Neural cell (in vitro differentiated cells): ENCODE measurements at regions not wholly inside any gene's neighbourhood (a gene's known extent, or its start where the extent isn't known, plus 50 kb on each side); places are given as distances from the start of the nearest gene placed in this dataset.

Source experiments
- H2AFZ ChIP-seq: fragments of 200-600, 300-800 bp; sonication (generic), shearing (Covaris generic); 2 replicates; pipeline ENCODE4 v1.6.0; 2014; ENCODE audit warnings: low read depth, mild to moderate bottlenecking, antibody characterized with exemption, low read length, moderate library complexity
- H3F3A ChIP-seq: fragments of 200-600 bp; shearing (Covaris generic); 2 replicates; pipeline ENCODE4 v1.6.1; 2016; ENCODE audit warnings: mild to moderate bottlenecking, moderate library complexity, mixed read lengths, antibody characterized with exemption, low read length; ENCODE audit not compliant: insufficient read depth, poor library complexity, severe bottlenecking
- H3K27ac ChIP-seq: fragments of 200-600, 300-800 bp; sonication (generic), shearing (Covaris generic); 2 replicates; pipeline ENCODE4 v1.5.1; 2014; ENCODE audit warnings: mild to moderate bottlenecking, low read length, moderate library complexity
- H3K27me3 ChIP-seq: fragments of 300-800, 200-600 bp; sonication (generic), shearing (Covaris generic); 2 replicates; pipeline ENCODE4 v1.6.0; 2014; ENCODE audit warnings: mild to moderate bottlenecking, low read depth, low read length, moderate library complexity; ENCODE audit not compliant: insufficient read depth
- H3K36me3 ChIP-seq: fragments of 300-800, 200-600 bp; sonication (generic), shearing (Covaris generic); 2 replicates; pipeline ENCODE4 v1.5.1; 2014; ENCODE audit warnings: mild to moderate bottlenecking, antibody characterized with exemption, low read length, moderate library complexity; ENCODE audit not compliant: insufficient read depth
- H3K4me2 ChIP-seq: fragments of 300-800, 200-600 bp; sonication (generic), shearing (Covaris generic); 2 replicates; pipeline ENCODE4 v1.6.0; 2014; ENCODE audit warnings: mild to moderate bottlenecking, low read length
- H3K4me3 ChIP-seq: fragments of 300-800, 200-600 bp; sonication (generic), shearing (Covaris generic); 2 replicates; pipeline ENCODE4 v1.5.1; 2014; ENCODE audit warnings: mild to moderate bottlenecking, low read length, moderate library complexity
- H3K79me2 ChIP-seq: fragments of 200-600 bp; shearing (Covaris generic); replicated peaks from 2 replicates; pipeline ENCODE4 v1.6.0; 2014; ENCODE audit warnings: mild to moderate bottlenecking, low read length, moderate library complexity; ENCODE audit not compliant: insufficient read depth
- H3K9ac ChIP-seq: fragments of 300-800, 200-600 bp; sonication (generic), shearing (Covaris generic); 2 replicates; pipeline ENCODE4 v1.6.1; 2016; ENCODE audit warnings: mild to moderate bottlenecking, low read length, mixed read lengths
- H3K9me2 ChIP-seq: fragments of 200-600 bp; shearing (Covaris generic); 2 replicates; pipeline ENCODE4 v1.6.1; 2016; ENCODE audit warnings: mild to moderate bottlenecking, low read length, mixed read lengths; ENCODE audit not compliant: insufficient read depth
- H3K9me3 ChIP-seq: fragments of 200-600, 300-800 bp; sonication (generic), shearing (Covaris generic); 2 replicates; pipeline ENCODE4 v1.6.1; 2016; ENCODE audit warnings: mild to moderate bottlenecking, mixed run types, low read length, moderate library complexity, mixed read lengths
- H4K20me1 ChIP-seq: fragments of 200-600 bp; shearing (Covaris generic); 2 replicates; pipeline ENCODE4 v1.6.1; 2016; ENCODE audit warnings: mild to moderate bottlenecking, mixed run types; ENCODE audit not compliant: insufficient read depth
- EP300 ChIP-seq: fragments of 450-650 bp; conservative IDR thresholded peaks from 2 replicates; pipeline ENCODE4 v1.6.1; 2014; ENCODE audit warnings: antibody characterized with exemption, mild to moderate bottlenecking, moderate library complexity; ENCODE audit not compliant: poor library complexity, severe bottlenecking
- EZH2 ChIP-seq: fragments of 200-600, 300-800 bp; shearing (Covaris generic), sonication (generic); IDR thresholded peaks from 2 replicates; pipeline ENCODE4 v1.6.1; 2014; ENCODE audit warnings: antibody characterized with exemption, low read length, borderline replicate concordance, mild to moderate bottlenecking; ENCODE audit not compliant: insufficient read depth, poor library complexity, severe bottlenecking
- MXI1 ChIP-seq: fragments of 450-650 bp; conservative IDR thresholded peaks from 2 replicates; pipeline ENCODE4 v1.6.1; 2014; ENCODE audit warnings: antibody characterized with exemption, mild to moderate bottlenecking; ENCODE audit not compliant: poor library complexity, severe bottlenecking
- POLR2AphosphoS5 ChIP-seq: IDR thresholded peaks from 2 replicates; pipeline ENCODE4 v1.6.1; 2012
- RAD21 ChIP-seq: fragments of 450-650 bp; conservative IDR thresholded peaks from 2 replicates; pipeline ENCODE4 v1.6.1; 2014; ENCODE audit warnings: antibody characterized with exemption, mild to moderate bottlenecking, moderate library complexity
- REST ChIP-seq: IDR thresholded peaks from 2 replicates; pipeline ENCODE4 v1.6.1; 2012; ENCODE audit warnings: borderline replicate concordance
- SMC3 ChIP-seq: fragments of 450-650 bp; conservative IDR thresholded peaks from 2 replicates; pipeline ENCODE4 v1.6.1; 2014; ENCODE audit warnings: antibody characterized with exemption, mild to moderate bottlenecking, moderate library complexity; ENCODE audit not compliant: poor library complexity
- TAF1 ChIP-seq: IDR thresholded peaks from 2 replicates; pipeline ENCODE4 v1.6.1; 2012; ENCODE audit warnings: low read depth
- TF ChIP-seq, protein P1 (sequence below): fragments of 450-650 bp; IDR thresholded peaks from 2 replicates; pipeline ENCODE4 v1.5.1; 2014; ENCODE audit warnings: antibody characterized with exemption, mild to moderate bottlenecking, moderate library complexity; ENCODE audit not compliant: poor library complexity, severe bottlenecking

GRCh38 chr18:41829647-41830516 is 125.2 kb upstream of the PIK3C3 start:
- H3K9me2 ChIP-seq = no peaks in the 10 kb centered on the region
- TF ChIP-seq TAF1 (no peak), SMC3 (no peak), POLR2AphosphoS5 (no peak), EZH2 (no peak), RAD21 (no peak), REST (no peak), MXI1 (no peak), EP300 (no peak)
- TF ChIP-seq, protein P1, sequence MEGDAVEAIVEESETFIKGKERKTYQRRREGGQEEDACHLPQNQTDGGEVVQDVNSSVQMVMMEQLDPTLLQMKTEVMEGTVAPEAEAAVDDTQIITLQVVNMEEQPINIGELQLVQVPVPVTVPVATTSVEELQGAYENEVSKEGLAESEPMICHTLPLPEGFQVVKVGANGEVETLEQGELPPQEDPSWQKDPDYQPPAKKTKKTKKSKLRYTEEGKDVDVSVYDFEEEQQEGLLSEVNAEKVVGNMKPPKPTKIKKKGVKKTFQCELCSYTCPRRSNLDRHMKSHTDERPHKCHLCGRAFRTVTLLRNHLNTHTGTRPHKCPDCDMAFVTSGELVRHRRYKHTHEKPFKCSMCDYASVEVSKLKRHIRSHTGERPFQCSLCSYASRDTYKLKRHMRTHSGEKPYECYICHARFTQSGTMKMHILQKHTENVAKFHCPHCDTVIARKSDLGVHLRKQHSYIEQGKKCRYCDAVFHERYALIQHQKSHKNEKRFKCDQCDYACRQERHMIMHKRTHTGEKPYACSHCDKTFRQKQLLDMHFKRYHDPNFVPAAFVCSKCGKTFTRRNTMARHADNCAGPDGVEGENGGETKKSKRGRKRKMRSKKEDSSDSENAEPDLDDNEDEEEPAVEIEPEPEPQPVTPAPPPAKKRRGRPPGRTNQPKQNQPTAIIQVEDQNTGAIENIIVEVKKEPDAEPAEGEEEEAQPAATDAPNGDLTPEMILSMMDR = no peak

GRCh38 chr18:41828137-41828536 is 126.9 kb upstream of the PIK3C3 start:
- Histone ChIP-seq H2AFZ (no peak overlapping the region), H3F3A (no peaks in the 10 kb centered on the region), H4K20me1 (no peaks in the 10 kb centered on the region), H3K79me2 (no peaks in the 10 kb centered on the region), H3K9ac (no peak overlapping the region), H3K27me3 (no peaks in the 10 kb centered on the region), H3K4me3 (no peak overlapping the region), H3K9me2 (no peaks in the 10 kb centered on the region), H3K27ac (no peak overlapping the region), H3K36me3 (no peaks in the 10 kb centered on the region), H3K9me3 (no peaks in the 10 kb centered on the region), H3K4me2 (no peak overlapping the region)
- TF ChIP-seq TAF1 (no peak), REST (no peak), EZH2 (no peak), RAD21 (no peak), SMC3 (no peak), EP300 (no peak), MXI1 (no peak)

More at GRCh38 chr18:41829647-41830516, 125.2 kb upstream of the PIK3C3 start:
- no peak overlapping the region for H3K4me3 ChIP-seq
- H3K9ac ChIP-seq = no peak overlapping the region
- H3K9me3 ChIP-seq = no peaks in the 10 kb centered on the region
- H3K27me3 ChIP-seq = no peaks in the 10 kb centered on the region
- H2AFZ ChIP-seq = no peak overlapping the region
- no peak overlapping the region for H3K4me2 ChIP-seq
- no peaks in the 10 kb centered on the region for H3F3A ChIP-seq
- H3K27ac ChIP-seq = no peak overlapping the region
- no peaks in the 10 kb centered on the region for H3K79me2 ChIP-seq
- no peaks in the 10 kb centered on the region for H4K20me1 ChIP-seq
- no peaks in the 10 kb centered on the region for H3K36me3 ChIP-seq
